B cell (primary cell): ENCODE measurements at regions not wholly inside any gene's neighbourhood (a gene's known extent, or its start where the extent isn't known, plus 50 kb on each side); places are given as distances from the start of the nearest gene placed in this dataset.

Experiments
- EZH2 ChIP-seq: IDR thresholded peaks from 2 replicates; pipeline ENCODE4 v1.6.1; 2012; ENCODE audit warnings: borderline replicate concordance, low read depth, mild to moderate bottlenecking, moderate library complexity, low read length; ENCODE audit not compliant: insufficient read depth, poor library complexity, severe bottlenecking
- TF ChIP-seq, protein P1 (sequence below): fragments of 200-600 bp; IDR thresholded peaks from one replicate; pipeline ENCODE4 v1.8.0; 2022; ENCODE audit warnings: antibody characterized with exemption, mild to moderate bottlenecking

DNA sequence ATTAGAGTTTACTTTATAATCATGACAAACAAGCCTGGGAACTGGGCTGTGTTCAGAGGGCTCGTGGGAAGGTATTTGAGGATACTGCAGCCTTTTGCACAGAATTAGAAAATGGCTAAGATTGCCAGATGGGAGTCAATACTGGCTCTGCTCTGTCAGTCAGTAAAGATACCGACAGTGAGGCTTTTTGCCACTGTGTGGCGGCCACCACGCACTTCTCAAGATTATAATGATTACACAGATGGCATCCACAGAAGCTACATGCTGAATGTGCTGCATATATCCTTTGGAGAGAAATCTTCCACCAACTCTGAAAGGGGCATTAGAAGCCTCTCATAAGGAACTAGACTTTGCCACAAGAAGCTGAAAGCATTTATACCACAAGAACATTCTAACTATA, 213.4 kb upstream of the PTBP2 start:
- TF ChIP-seq, protein P1, sequence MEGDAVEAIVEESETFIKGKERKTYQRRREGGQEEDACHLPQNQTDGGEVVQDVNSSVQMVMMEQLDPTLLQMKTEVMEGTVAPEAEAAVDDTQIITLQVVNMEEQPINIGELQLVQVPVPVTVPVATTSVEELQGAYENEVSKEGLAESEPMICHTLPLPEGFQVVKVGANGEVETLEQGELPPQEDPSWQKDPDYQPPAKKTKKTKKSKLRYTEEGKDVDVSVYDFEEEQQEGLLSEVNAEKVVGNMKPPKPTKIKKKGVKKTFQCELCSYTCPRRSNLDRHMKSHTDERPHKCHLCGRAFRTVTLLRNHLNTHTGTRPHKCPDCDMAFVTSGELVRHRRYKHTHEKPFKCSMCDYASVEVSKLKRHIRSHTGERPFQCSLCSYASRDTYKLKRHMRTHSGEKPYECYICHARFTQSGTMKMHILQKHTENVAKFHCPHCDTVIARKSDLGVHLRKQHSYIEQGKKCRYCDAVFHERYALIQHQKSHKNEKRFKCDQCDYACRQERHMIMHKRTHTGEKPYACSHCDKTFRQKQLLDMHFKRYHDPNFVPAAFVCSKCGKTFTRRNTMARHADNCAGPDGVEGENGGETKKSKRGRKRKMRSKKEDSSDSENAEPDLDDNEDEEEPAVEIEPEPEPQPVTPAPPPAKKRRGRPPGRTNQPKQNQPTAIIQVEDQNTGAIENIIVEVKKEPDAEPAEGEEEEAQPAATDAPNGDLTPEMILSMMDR, result no peak
- no peak for TF ChIP-seq EZH2
